Spleen (tissue), 11 donors: ENCODE measurements at regions not wholly inside any gene's neighbourhood (a gene's known extent, or its start where the extent isn't known, plus 50 kb on each side); places are given as distances from the start of the nearest gene placed in this dataset.

Experiments used
- DNase-seq: peaks from one replicate; pipeline ENCODE4 v3.0.0-alpha.2; 2020
- H3K27ac ChIP-seq, 8 donors: fragments of 200-600 bp; sonication (generic) in 7 of 8; 1 replicate in 4 of 8; 2 replicates in 4 of 8; pipeline versions ENCODE4 v1.5.0 to v1.8.0; 2016 to 2021; ENCODE audit warnings: inconsistent platforms in 4 of 8, mild to moderate bottlenecking in 4 of 8, moderate library complexity in 1 of 8
- H3K27me3 ChIP-seq, 7 donors: fragments of 200-600 bp; sonication (generic) in 6 of 7; replicated peaks in 1 of 7; 1 replicate in 4 of 7; 2 replicates in 3 of 7; pipeline versions ENCODE4 v1.5.0 to v1.8.0; 2016 to 2021; ENCODE audit warnings: inconsistent platforms in 3 of 7, mild to moderate bottlenecking in 1 of 7
- H3K36me3 ChIP-seq, 6 donors: fragments of 200-600 bp; sonication (generic) in 5 of 6; 1 replicate in 4 of 6; 2 replicates in 2 of 6; pipeline versions ENCODE4 v1.5.0 to v1.8.0; 2016 to 2021; ENCODE audit warnings: inconsistent platforms in 2 of 6
- H3K4me1 ChIP-seq, 6 donors: fragments of 200-600 bp; sonication (generic) in 5 of 6; 1 replicate in 3 of 6; 2 replicates in 3 of 6; pipeline versions ENCODE4 v1.5.0 to v1.8.0; 2016 to 2021; ENCODE audit warnings: inconsistent platforms in 3 of 6
- H3K4me3 ChIP-seq, 8 donors: fragments of 200-600 bp; sonication (generic) in 7 of 8; 1 replicate in 4 of 8; 2 replicates in 4 of 8; pipeline versions ENCODE4 v1.5.0 to v1.8.0; 2016 to 2021; ENCODE audit warnings: inconsistent platforms in 4 of 8, mild to moderate bottlenecking in 4 of 8, moderate library complexity in 2 of 8
- H3K9me3 ChIP-seq, 8 donors: fragments of 200-600 bp; sonication (generic) in 7 of 8; 1 replicate in 4 of 8; 2 replicates in 4 of 8; pipeline versions ENCODE4 v1.5.0 to v1.8.0; 2016 to 2021; ENCODE audit warnings: inconsistent platforms in 4 of 8
- POLR2A ChIP-seq, 3 donors: fragments of 450-650 bp; IDR thresholded peaks; one replicate each; pipeline ENCODE4 v1.5.1; 2017; ENCODE audit warnings: antibody characterized with exemption in 3 of 3, mild to moderate bottlenecking in 1 of 3
- POLR2AphosphoS5 ChIP-seq, 3 donors: sonication (generic); formaldehyde crosslinking; IDR thresholded peaks; one replicate each; pipeline ENCODE4 v1.5.1; 2017; ENCODE audit warnings: antibody characterized with exemption in 3 of 3
- WGBS, 5 donors: extraction: QIAGEN DNeasy Blood & Tissue Kit in 3 of 5; methylation state at CpG; one replicate each; pipeline versions ENCODE4 v1.1.5 to v1.1.7; 2013 to 2018; 5-methylcytosine and 5-hydroxymethylcytosine counted together
- intact Hi-C: fragments of 100-400 bp; cut with DNase I; formaldehyde crosslinking; loops from one replicate; pipeline ENCODE4 v1.15.0; 2023; ENCODE audit warnings: low total_unique reads
- TF ChIP-seq, protein P1 (sequence below), 11 experiments: fragments of 200-600 bp in 7 of 11; fragments of 450-650 bp in 4 of 11; sonication (generic) in 4 of 11; IDR thresholded peaks in 8 of 11; conservative IDR thresholded peaks in 3 of 11; 1 replicate in 7 of 11; 2 replicates in 4 of 11; pipeline versions ENCODE4 v1.4.0 to v1.8.0; 2016 to 2021; ENCODE audit warnings: antibody characterized with exemption in 11 of 11, inconsistent platforms in 4 of 11, mild to moderate bottlenecking in 1 of 11
- donor health status: healthy with polysubstance abuse.
- donor health status: DM: no; HTN: no; CAD: no; lungs with moderate emphysema.
- donor health status: DM: no; HTN: no; CAD: no.
- donor health status: Bipolar disorder and iron deficiency.
- donor health status: healthy.
- donor health status: DM: no; HTN: no; CAD: no.
- donor health status: DM: yes; HTN: yes; CAD: no.

DNA sequence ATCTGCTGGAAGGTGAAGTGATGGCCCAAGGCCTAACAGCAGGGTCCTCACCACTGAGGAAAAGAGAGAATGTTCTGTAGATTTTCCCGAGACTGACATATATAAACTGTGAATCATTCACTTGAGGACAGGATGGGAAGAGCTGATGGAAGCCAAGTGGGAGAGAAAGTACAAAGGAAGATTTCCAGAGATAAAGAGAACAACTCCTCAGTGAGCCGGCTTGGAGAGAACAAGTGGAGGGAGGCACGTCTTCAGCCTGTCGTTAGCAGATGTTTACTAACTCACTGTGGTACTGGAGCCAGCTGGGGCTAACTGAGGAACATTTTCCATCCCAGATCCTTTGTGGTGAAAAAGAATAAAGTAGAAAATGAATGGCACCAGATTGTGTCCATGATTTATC is 552.9 kb upstream of the TNP1 start:
- H3K27ac ChIP-seq, result peak overlapping the region in 6 of 8 donors; percentile 26 to 47 (median 32)
- no peaks in the 10 kb centered on the region for H3K9me3 ChIP-seq
- H3K4me3 ChIP-seq, result no peak overlapping the region
- intact Hi-C loops, result no loop called here
- 75 to 87% (median 86%) methylated on average over 4 of the region's 4 CpGs for WGBS, 5 donors
- H3K27me3 ChIP-seq, result no peaks in the 10 kb centered on the region
- H3K4me1 ChIP-seq, result peaks cover 0 to 20% (median 1%) of the 10 kb centered on the region in 6 donors
- no peaks in the 10 kb centered on the region for H3K36me3 ChIP-seq
- DNase-seq, result no peak
- no peak for TF ChIP-seq POLR2A (IDR thresholded peaks at IDR 0.05)
- TF ChIP-seq POLR2AphosphoS5 (IDR thresholded peaks at IDR 0.05), result no peak
- TF ChIP-seq, protein P1, sequence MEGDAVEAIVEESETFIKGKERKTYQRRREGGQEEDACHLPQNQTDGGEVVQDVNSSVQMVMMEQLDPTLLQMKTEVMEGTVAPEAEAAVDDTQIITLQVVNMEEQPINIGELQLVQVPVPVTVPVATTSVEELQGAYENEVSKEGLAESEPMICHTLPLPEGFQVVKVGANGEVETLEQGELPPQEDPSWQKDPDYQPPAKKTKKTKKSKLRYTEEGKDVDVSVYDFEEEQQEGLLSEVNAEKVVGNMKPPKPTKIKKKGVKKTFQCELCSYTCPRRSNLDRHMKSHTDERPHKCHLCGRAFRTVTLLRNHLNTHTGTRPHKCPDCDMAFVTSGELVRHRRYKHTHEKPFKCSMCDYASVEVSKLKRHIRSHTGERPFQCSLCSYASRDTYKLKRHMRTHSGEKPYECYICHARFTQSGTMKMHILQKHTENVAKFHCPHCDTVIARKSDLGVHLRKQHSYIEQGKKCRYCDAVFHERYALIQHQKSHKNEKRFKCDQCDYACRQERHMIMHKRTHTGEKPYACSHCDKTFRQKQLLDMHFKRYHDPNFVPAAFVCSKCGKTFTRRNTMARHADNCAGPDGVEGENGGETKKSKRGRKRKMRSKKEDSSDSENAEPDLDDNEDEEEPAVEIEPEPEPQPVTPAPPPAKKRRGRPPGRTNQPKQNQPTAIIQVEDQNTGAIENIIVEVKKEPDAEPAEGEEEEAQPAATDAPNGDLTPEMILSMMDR (IDR thresholded peaks at IDR 0.05 in 8 of 11, conservative IDR thresholded peaks at IDR 0.05 in 3 of 11), result no peak

DNA sequence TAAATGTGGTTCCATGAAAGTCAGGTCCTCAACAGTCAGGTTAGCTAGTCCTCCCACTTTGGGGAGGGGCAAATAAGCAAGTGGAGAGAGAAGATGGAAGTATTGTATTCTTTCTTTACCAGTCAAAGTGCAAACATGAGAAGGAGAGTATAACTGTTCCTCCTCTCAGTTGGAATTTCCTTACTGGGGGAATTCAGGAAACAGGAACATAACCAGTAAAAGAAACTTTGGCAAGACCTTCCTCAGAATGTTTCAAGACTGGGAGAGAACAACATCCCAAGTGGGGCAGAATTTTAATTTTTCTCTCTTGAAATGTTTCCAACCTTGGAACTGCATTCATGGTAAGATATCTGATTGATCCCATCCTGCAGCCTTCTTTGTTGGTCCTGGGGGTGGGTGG is 552.4 kb upstream of the TNP1 start:
- Histone ChIP-seq H3K4me1 (peaks cover 0 to 20% (median 1%) of the 10 kb centered on the region in 6 donors), H3K27ac (peak overlapping the region in 6 of 8 donors; percentile 26 to 47 (median 32)), H3K36me3 (no peaks in the 10 kb centered on the region), H3K27me3 (no peaks in the 10 kb centered on the region), H3K9me3 (no peaks in the 10 kb centered on the region), H3K4me3 (no peak overlapping the region)
- no peak for DNase-seq
- TF ChIP-seq, protein P1 (IDR thresholded peaks at IDR 0.05 in 8 of 11, conservative IDR thresholded peaks at IDR 0.05 in 3 of 11), result no peak
- no peak for TF ChIP-seq POLR2A (IDR thresholded peaks at IDR 0.05)
- TF ChIP-seq POLR2AphosphoS5 (IDR thresholded peaks at IDR 0.05), result no peak
- intact Hi-C loops, result no loop called here

GRCh38 chr2:217410681-217410960 is 550.8 kb upstream of the TNP1 start:
- Histone ChIP-seq H3K9me3 (no peaks in the 10 kb centered on the region), H3K36me3 (no peaks in the 10 kb centered on the region), H3K4me3 (no peak overlapping the region), H3K27ac (peak overlapping the region in 2 of 8 donors; percentile 38), H3K4me1 (peaks cover 0 to 20% (median 1%) of the 10 kb centered on the region in 6 donors), H3K27me3 (no peaks in the 10 kb centered on the region)
- no peak for DNase-seq
- intact Hi-C loops, result no loop called here
- WGBS, 5 donors, result 67 to 80% (median 77%) methylated on average over 2 of the region's 2 CpGs
- TF ChIP-seq, protein P1 (IDR thresholded peaks at IDR 0.05 in 8 of 11, conservative IDR thresholded peaks at IDR 0.05 in 3 of 11), result no peak
- no peak for TF ChIP-seq POLR2AphosphoS5 (IDR thresholded peaks at IDR 0.05)
- TF ChIP-seq POLR2A (IDR thresholded peaks at IDR 0.05), result no peak

GRCh38 chr2:217409949-217410680 is 550.3 kb upstream of the TNP1 start:
- no peaks in the 10 kb centered on the region for H3K36me3 ChIP-seq
- H3K4me1 ChIP-seq, result peaks cover 0 to 20% (median 1%) of the 10 kb centered on the region in 6 donors
- H3K9me3 ChIP-seq, result no peaks in the 10 kb centered on the region
- peak overlapping the region in 3 of 8 donors; percentile 5 to 38 (median 38) for H3K27ac ChIP-seq
- intact Hi-C loops, result no loop called here
- H3K27me3 ChIP-seq, result no peaks in the 10 kb centered on the region
- no peak for DNase-seq
- TF ChIP-seq, protein P1 (IDR thresholded peaks at IDR 0.05 in 8 of 11, conservative IDR thresholded peaks at IDR 0.05 in 3 of 11), result no peak
- no peak for TF ChIP-seq POLR2AphosphoS5 (IDR thresholded peaks at IDR 0.05)
- TF ChIP-seq POLR2A (IDR thresholded peaks at IDR 0.05), result no peak
- WGBS, 5 donors, result 53 to 83% (median 73%) methylated on average over 2 of the region's 2 CpGs
- no peak overlapping the region for H3K4me3 ChIP-seq
